Body of pancreas (tissue), 4 donors: ENCODE measurements at regions not wholly inside any gene's neighbourhood (a gene's known extent, or its start where the extent isn't known, plus 50 kb on each side); places are given as distances from the start of the nearest gene placed in this dataset.

ENCODE experiments used
- CTCF ChIP-seq, 7 experiments: fragments of 450-650 bp in 4 of 7; fragments of 200-600 bp in 3 of 7; sonication (generic) in 3 of 7; IDR thresholded peaks; one replicate each; pipeline ENCODE4 v1.5.1; 2016 to 2019; ENCODE audit warnings: antibody characterized with exemption in 7 of 7
- POLR2A ChIP-seq, 3 donors: fragments of 450-650 bp; IDR thresholded peaks; one replicate each; pipeline ENCODE4 v1.6.1; 2016; ENCODE audit warnings: antibody characterized with exemption in 3 of 3, mild to moderate bottlenecking in 2 of 3

- TF ChIP-seq CTCF (IDR thresholded peaks at IDR 0.05) (no peak), POLR2A (IDR thresholded peaks at IDR 0.05) (no peak)
These were observed 52.5 kb downstream of the MARCHF4 start for GRCh38 chr2:216319771-216320170.
